OCI-LY1 (cell line): ENCODE measurements at regions not wholly inside any gene's neighbourhood (a gene's known extent, or its start where the extent isn't known, plus 50 kb on each side); places are given as distances from the start of the nearest gene placed in this dataset.

Experiments
- EZH2 ChIP-seq: fragments of 200-600 bp; sonication (generic), shearing (Covaris generic); IDR thresholded peaks from 2 replicates; pipeline ENCODE4 v1.8.0; 2017; ENCODE audit warnings: borderline replicate concordance, mixed run types, mild to moderate bottlenecking, antibody characterized with exemption, low read length, moderate library complexity, mixed read lengths
- TF ChIP-seq, protein P1 (sequence below): fragments of 200-600 bp; sonication (generic), shearing (Covaris generic); IDR thresholded peaks from 2 replicates; pipeline ENCODE4 v1.5.1; 2017; ENCODE audit warnings: mild to moderate bottlenecking, antibody characterized with exemption, low read length, moderate library complexity, mixed read lengths

DNA sequence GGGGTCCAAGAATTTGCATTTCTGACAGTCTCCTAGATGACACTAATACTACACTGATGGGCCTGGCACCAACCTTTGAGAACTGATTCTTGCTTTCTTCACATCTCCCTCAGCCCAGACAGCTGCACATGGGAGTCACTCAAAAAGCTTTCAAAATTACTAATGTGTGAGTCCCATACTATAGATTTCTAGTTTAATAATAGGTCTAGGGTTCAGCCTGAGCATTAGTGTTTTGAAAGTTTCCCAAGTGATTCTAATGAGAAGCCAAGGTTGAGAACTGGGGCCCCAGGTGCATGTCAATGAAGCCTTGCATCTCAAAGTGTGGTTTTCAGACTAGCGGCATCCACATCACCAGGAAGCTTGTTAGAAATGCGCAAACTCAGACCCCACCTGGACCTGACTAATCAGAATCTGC, 159.9 kb upstream of the CMC1 start:
- TF ChIP-seq, protein P1, sequence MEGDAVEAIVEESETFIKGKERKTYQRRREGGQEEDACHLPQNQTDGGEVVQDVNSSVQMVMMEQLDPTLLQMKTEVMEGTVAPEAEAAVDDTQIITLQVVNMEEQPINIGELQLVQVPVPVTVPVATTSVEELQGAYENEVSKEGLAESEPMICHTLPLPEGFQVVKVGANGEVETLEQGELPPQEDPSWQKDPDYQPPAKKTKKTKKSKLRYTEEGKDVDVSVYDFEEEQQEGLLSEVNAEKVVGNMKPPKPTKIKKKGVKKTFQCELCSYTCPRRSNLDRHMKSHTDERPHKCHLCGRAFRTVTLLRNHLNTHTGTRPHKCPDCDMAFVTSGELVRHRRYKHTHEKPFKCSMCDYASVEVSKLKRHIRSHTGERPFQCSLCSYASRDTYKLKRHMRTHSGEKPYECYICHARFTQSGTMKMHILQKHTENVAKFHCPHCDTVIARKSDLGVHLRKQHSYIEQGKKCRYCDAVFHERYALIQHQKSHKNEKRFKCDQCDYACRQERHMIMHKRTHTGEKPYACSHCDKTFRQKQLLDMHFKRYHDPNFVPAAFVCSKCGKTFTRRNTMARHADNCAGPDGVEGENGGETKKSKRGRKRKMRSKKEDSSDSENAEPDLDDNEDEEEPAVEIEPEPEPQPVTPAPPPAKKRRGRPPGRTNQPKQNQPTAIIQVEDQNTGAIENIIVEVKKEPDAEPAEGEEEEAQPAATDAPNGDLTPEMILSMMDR: no peak
- no peak for TF ChIP-seq EZH2
